GM23338 (cell line): ENCODE measurements at regions not wholly inside any gene's neighbourhood (a gene's known extent, or its start where the extent isn't known, plus 50 kb on each side); places are given as distances from the start of the nearest gene placed in this dataset.

Source experiments
- ATAC-seq: fragments of 200-7000 bp; cut with Tn5 transposase; 3 replicates; pipeline ENCODE4 v1.9.1; 2020
- DNase-seq: peaks from one replicate; pipeline ENCODE4 v3.0.0-alpha.2; 2015; ENCODE audit warnings: low spot score
- H2AFZ ChIP-seq: fragments of 200-600 bp; sonication (generic); 2 replicates; pipeline ENCODE4 v1.8.0; 2016; ENCODE audit warnings: antibody characterized with exemption, mild to moderate bottlenecking, moderate library complexity
- H3F3A ChIP-seq: fragments of 200-600 bp; sonication (generic); replicated peaks from 2 replicates; pipeline ENCODE4 v1.8.0; 2017; ENCODE audit warnings: antibody characterized with exemption, mixed run types, low read depth
- H3K27ac ChIP-seq: fragments of 200-600 bp; sonication (generic); 2 replicates; pipeline ENCODE4 v1.6.1; 2016; ENCODE audit warnings: low read depth
- H3K27me3 ChIP-seq: fragments of 200-600 bp; sonication (generic); 2 replicates; pipeline ENCODE4 v1.8.0; 2016; ENCODE audit warnings: mild to moderate bottlenecking, mixed run types, moderate library complexity; ENCODE audit not compliant: insufficient read depth
- H3K36me3 ChIP-seq: fragments of 200-600 bp; sonication (generic); 2 replicates; pipeline ENCODE4 v1.8.0; 2016; ENCODE audit warnings: mild to moderate bottlenecking; ENCODE audit not compliant: insufficient read depth
- H3K4me1 ChIP-seq: fragments of 200-600 bp; sonication (generic); 2 replicates; pipeline ENCODE4 v1.8.0; 2016; ENCODE audit warnings: mild to moderate bottlenecking, moderate library complexity; ENCODE audit not compliant: insufficient read depth
- H3K4me2 ChIP-seq: fragments of 200-600 bp; sonication (generic); 2 replicates; pipeline ENCODE4 v1.7.1; 2017; ENCODE audit warnings: mixed run types
- H3K4me3 ChIP-seq: fragments of 200-600 bp; sonication (generic); 2 replicates; pipeline ENCODE4 v1.6.1; 2016; ENCODE audit warnings: mixed run types
- H3K79me2 ChIP-seq: fragments of 200-600 bp; sonication (generic); replicated peaks from 2 replicates; pipeline ENCODE4 v1.8.0; 2017; ENCODE audit warnings: mild to moderate bottlenecking; ENCODE audit not compliant: insufficient read depth
- H3K9me2 ChIP-seq: fragments of 200-600 bp; sonication (generic); 2 replicates; pipeline ENCODE4 v1.8.0; 2017; ENCODE audit not compliant: insufficient read depth
- H4K20me1 ChIP-seq: fragments of 200-600 bp; sonication (generic); replicated peaks from 2 replicates; pipeline ENCODE4 v1.8.0; 2017; ENCODE audit warnings: mild to moderate bottlenecking; ENCODE audit not compliant: insufficient read depth
- H3K27ac Mint-ChIP-seq: 2 replicates; pipeline ENCODE4 v1.8.0; 2020; ENCODE audit warnings: inconsistent platforms, mild to moderate bottlenecking, moderate library complexity, mixed read lengths
- H3K27me3 Mint-ChIP-seq: 3 replicates; pipeline ENCODE4 v1.8.0; 2022; ENCODE audit warnings: low read depth, mild to moderate bottlenecking, moderate library complexity, mixed read lengths, inconsistent platforms; ENCODE audit not compliant: insufficient read depth, poor library complexity
- H3K36me3 Mint-ChIP-seq: 3 replicates; pipeline ENCODE4 v1.8.0; 2021; ENCODE audit warnings: low read depth, mild to moderate bottlenecking, inconsistent platforms, moderate library complexity, mixed read lengths
- H3K4me1 Mint-ChIP-seq: 3 replicates; pipeline ENCODE4 v1.8.0; 2020; ENCODE audit warnings: mild to moderate bottlenecking, inconsistent platforms, mixed read lengths
- H3K4me3 Mint-ChIP-seq: 3 replicates; pipeline ENCODE4 v1.8.0; 2021; ENCODE audit warnings: moderate library complexity, mild to moderate bottlenecking, inconsistent platforms, mixed read lengths
- H3K9me3 Mint-ChIP-seq: 3 replicates; pipeline ENCODE4 v1.8.0; 2020; ENCODE audit warnings: moderate library complexity, mild to moderate bottlenecking, inconsistent platforms, mixed read lengths
- EZH2phosphoT487 ChIP-seq: fragments of 200-600 bp; sonication (generic); IDR thresholded peaks from one replicate; pipeline ENCODE4 v1.8.1; 2018; ENCODE audit warnings: antibody characterized with exemption; ENCODE audit not compliant: unreplicated experiment
- NANOG ChIP-seq: IDR thresholded peaks from 2 replicates; pipeline ENCODE4 v1.6.1; 2016; ENCODE audit warnings: antibody characterized with exemption, borderline replicate concordance
- POLR2AphosphoS5 ChIP-seq: IDR thresholded peaks from 2 replicates; pipeline ENCODE4 v1.6.1; 2016; ENCODE audit warnings: antibody characterized with exemption, low read depth
- STAT1 ChIP-seq: IDR thresholded peaks from one replicate; pipeline ENCODE4 v1.6.1; 2016; ENCODE audit warnings: antibody characterized with exemption; ENCODE audit not compliant: unreplicated experiment
- ZNF114 ChIP-seq: fragments of 250-450 bp; sonication (Bioruptor Pico); IDR thresholded peaks from 2 replicates; pipeline ENCODE4 v1.5.0; 2020; ENCODE audit warnings: mild to moderate bottlenecking, moderate library complexity
- ZNF331 ChIP-seq: fragments of 250-450 bp; sonication (Bioruptor Pico); IDR thresholded peaks from 2 replicates; pipeline ENCODE4 v1.5.0; 2020; ENCODE audit warnings: low read depth, mild to moderate bottlenecking, moderate library complexity
- TF ChIP-seq, protein P1 (sequence below): IDR thresholded peaks from one replicate; pipeline ENCODE4 v1.6.1; 2018; ENCODE audit warnings: antibody characterized with exemption; ENCODE audit not compliant: unreplicated experiment
- TF ChIP-seq, protein P2 (sequence below): fragments of 250-450 bp; sonication (Bioruptor Pico); IDR thresholded peaks from 2 replicates; pipeline ENCODE4 v1.5.0; 2020; ENCODE audit warnings: mild to moderate bottlenecking, moderate library complexity
- TF ChIP-seq, protein P3 (sequence below), 2 experiments: fragments of 200-600 bp in 1 of 2; sonication (generic) in 1 of 2; conservative IDR thresholded peaks; 2 replicates each; pipeline versions ENCODE4 v1.5.1 to v1.6.1; 2016 to 2017; ENCODE audit warnings: antibody characterized with exemption in 2 of 2, low read depth in 2 of 2, mild to moderate bottlenecking in 2 of 2, moderate library complexity in 1 of 2

DNA sequence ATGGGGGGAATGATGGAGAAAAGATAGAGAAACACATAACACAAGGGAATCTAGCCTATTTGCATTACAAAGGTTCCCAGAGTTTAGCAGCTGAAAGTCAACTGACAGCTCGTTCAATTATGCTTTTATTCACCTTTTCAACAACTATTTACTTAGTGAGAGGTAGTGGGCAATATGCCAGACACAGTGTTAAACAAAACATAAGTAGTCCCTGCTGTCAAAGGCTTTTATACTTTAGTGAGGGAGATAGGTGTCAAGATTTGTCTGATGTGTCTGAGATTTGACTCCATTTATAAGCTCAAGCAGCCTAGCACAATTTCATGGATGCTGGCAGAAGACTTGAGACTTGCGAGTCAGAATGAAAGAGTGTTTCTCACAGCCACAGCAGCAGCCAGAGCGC lies 549.0 kb upstream of the VSTM2A start (continued):
- TF ChIP-seq, protein P1, sequence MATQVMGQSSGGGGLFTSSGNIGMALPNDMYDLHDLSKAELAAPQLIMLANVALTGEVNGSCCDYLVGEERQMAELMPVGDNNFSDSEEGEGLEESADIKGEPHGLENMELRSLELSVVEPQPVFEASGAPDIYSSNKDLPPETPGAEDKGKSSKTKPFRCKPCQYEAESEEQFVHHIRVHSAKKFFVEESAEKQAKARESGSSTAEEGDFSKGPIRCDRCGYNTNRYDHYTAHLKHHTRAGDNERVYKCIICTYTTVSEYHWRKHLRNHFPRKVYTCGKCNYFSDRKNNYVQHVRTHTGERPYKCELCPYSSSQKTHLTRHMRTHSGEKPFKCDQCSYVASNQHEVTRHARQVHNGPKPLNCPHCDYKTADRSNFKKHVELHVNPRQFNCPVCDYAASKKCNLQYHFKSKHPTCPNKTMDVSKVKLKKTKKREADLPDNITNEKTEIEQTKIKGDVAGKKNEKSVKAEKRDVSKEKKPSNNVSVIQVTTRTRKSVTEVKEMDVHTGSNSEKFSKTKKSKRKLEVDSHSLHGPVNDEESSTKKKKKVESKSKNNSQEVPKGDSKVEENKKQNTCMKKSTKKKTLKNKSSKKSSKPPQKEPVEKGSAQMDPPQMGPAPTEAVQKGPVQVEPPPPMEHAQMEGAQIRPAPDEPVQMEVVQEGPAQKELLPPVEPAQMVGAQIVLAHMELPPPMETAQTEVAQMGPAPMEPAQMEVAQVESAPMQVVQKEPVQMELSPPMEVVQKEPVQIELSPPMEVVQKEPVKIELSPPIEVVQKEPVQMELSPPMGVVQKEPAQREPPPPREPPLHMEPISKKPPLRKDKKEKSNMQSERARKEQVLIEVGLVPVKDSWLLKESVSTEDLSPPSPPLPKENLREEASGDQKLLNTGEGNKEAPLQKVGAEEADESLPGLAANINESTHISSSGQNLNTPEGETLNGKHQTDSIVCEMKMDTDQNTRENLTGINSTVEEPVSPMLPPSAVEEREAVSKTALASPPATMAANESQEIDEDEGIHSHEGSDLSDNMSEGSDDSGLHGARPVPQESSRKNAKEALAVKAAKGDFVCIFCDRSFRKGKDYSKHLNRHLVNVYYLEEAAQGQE = no peak

DNA sequence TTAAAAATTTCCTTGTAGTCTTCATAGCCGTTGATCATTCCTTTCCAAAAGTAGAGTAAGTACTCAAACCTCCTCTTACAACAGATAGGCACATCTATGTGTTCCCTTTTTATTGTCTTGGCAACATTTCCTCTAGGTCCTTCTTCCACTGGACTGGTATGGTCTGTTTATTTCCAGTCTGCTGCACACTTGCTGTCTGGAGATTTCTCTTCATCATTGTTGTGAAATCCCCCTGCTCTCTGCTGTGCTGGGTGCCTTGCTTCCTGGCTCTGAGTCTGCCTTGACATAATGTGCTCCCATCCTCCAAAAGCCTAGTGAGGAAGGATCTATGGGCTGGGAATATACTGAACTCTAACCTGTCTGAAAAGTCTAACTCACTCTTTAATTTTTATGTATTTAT lies 545.3 kb upstream of the VSTM2A start:
- H3F3A ChIP-seq = no peaks in the 10 kb centered on the region

More for the DNA sequence above, 545.3 kb upstream of the VSTM2A start:
- TF ChIP-seq EZH2phosphoT487 (no peak), STAT1 (no peak), ZNF114 (no peak), ZNF331 (no peak), POLR2AphosphoS5 (no peak), NANOG (no peak)
- TF ChIP-seq, protein P2, sequence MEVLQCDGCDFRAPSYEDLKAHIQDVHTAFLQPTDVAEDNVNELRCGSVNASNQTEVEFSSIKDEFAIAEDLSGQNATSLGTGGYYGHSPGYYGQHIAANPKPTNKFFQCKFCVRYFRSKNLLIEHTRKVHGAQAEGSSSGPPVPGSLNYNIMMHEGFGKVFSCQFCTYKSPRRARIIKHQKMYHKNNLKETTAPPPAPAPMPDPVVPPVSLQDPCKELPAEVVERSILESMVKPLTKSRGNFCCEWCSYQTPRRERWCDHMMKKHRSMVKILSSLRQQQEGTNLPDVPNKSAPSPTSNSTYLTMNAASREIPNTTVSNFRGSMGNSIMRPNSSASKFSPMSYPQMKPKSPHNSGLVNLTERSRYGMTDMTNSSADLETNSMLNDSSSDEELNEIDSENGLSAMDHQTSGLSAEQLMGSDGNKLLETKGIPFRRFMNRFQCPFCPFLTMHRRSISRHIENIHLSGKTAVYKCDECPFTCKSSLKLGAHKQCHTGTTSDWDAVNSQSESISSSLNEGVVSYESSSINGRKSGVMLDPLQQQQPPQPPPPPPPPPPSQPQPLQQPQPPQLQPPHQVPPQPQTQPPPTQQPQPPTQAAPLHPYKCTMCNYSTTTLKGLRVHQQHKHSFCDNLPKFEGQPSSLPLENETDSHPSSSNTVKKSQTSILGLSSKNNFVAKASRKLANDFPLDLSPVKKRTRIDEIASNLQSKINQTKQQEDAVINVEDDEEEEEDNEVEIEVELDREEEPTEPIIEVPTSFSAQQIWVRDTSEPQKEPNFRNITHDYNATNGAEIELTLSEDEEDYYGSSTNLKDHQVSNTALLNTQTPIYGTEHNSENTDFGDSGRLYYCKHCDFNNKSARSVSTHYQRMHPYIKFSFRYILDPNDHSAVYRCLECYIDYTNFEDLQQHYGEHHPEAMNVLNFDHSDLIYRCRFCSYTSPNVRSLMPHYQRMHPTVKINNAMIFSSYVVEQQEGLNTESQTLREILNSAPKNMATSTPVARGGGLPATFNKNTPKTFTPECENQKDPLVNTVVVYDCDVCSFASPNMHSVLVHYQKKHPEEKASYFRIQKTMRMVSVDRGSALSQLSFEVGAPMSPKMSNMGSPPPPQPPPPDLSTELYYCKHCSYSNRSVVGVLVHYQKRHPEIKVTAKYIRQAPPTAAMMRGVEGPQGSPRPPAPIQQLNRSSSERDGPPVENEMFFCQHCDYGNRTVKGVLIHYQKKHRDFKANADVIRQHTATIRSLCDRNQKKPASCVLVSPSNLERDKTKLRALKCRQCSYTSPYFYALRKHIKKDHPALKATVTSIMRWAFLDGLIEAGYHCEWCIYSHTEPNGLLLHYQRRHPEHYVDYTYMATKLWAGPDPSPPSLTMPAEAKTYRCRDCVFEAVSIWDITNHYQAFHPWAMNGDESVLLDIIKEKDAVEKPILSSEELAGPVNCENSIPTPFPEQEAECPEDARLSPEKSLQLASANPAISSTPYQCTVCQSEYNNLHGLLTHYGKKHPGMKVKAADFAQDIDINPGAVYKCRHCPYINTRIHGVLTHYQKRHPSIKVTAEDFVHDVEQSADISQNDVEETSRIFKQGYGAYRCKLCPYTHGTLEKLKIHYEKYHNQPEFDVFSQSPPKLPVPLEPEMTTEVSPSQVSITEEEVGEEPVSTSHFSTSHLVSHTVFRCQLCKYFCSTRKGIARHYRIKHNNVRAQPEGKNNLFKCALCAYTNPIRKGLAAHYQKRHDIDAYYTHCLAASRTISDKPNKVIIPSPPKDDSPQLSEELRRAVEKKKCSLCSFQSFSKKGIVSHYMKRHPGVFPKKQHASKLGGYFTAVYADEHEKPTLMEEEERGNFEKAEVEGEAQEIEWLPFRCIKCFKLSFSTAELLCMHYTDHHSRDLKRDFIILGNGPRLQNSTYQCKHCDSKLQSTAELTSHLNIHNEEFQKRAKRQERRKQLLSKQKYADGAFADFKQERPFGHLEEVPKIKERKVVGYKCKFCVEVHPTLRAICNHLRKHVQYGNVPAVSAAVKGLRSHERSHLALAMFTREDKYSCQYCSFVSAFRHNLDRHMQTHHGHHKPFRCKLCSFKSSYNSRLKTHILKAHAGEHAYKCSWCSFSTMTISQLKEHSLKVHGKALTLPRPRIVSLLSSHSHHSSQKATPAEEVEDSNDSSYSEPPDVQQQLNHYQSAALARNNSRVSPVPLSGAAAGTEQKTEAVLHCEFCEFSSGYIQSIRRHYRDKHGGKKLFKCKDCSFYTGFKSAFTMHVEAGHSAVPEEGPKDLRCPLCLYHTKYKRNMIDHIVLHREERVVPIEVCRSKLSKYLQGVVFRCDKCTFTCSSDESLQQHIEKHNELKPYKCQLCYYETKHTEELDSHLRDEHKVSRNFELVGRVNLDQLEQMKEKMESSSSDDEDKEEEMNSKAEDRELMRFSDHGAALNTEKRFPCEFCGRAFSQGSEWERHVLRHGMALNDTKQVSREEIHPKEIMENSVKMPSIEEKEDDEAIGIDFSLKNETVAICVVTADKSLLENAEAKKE (CRISPR knock-in tag) = no peak
- TF ChIP-seq, protein P1 = no peak
- TF ChIP-seq, protein P3, sequence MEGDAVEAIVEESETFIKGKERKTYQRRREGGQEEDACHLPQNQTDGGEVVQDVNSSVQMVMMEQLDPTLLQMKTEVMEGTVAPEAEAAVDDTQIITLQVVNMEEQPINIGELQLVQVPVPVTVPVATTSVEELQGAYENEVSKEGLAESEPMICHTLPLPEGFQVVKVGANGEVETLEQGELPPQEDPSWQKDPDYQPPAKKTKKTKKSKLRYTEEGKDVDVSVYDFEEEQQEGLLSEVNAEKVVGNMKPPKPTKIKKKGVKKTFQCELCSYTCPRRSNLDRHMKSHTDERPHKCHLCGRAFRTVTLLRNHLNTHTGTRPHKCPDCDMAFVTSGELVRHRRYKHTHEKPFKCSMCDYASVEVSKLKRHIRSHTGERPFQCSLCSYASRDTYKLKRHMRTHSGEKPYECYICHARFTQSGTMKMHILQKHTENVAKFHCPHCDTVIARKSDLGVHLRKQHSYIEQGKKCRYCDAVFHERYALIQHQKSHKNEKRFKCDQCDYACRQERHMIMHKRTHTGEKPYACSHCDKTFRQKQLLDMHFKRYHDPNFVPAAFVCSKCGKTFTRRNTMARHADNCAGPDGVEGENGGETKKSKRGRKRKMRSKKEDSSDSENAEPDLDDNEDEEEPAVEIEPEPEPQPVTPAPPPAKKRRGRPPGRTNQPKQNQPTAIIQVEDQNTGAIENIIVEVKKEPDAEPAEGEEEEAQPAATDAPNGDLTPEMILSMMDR (conservative IDR thresholded peaks at IDR 0.05; ENCODE audit: low read depth in 2 of 2) = no peak
- Histone ChIP-seq H3K9me2 (no peaks in the 10 kb centered on the region; the same call in 1 of the 2 replicates), H3K4me2 (no peak overlapping the region), H3K4me1 (peaks cover 4% of the 10 kb centered on the region; the same call in 1 of the 2 replicates), H4K20me1 (no peaks in the 10 kb centered on the region), H2AFZ (no peak overlapping the region), H3K79me2 (no peaks in the 10 kb centered on the region), H3K27me3 (no peaks in the 10 kb centered on the region), H3K4me3 (no peak overlapping the region), H3K36me3 (no peaks in the 10 kb centered on the region), H3K27ac (no peak overlapping the region)
- H3K4me1 Mint-ChIP-seq = peaks cover 7% of the 10 kb centered on the region
- no peak overlapping the region for H3K4me3 Mint-ChIP-seq
- no peak overlapping the region for H3K27ac Mint-ChIP-seq
- no peaks in the 10 kb centered on the region for H3K9me3 Mint-ChIP-seq
- H3K27me3 Mint-ChIP-seq = peaks cover 8% of the 10 kb centered on the region
- ATAC-seq = no peak
- no peaks in the 10 kb centered on the region for H3K36me3 Mint-ChIP-seq
- no peak for DNase-seq
